ENCODE measurements at regions not wholly inside any gene's neighbourhood (a gene's known extent, or its start where the extent isn't known, plus 50 kb on each side); places are given as distances from the start of the nearest gene placed in this dataset.

DNA sequence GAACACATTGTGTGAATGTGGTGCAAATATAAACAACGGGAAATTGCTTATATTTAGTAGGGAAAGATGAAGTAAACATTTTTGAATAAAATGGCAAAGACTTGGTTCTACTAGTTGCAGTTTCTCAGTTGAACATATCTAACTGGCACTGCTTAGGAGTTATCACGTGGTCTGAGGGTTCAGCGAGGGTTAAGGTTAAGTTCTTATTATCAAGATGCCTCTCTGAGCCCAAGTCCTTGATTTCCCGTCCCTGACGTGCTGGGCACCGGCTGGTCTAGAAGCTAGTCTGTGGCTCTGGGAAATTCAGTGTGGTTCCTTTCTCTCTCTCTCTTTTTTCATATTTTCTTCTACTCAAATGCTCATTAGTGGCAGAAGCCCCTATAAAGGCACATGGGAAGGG is 81.6 kb upstream of the PITX1 start:
- TF ChIP-seq, protein P1, sequence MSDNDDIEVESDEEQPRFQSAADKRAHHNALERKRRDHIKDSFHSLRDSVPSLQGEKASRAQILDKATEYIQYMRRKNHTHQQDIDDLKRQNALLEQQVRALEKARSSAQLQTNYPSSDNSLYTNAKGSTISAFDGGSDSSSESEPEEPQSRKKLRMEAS (IDR thresholded peaks at IDR 0.05) = no peak
- TF ChIP-seq, protein P2, sequence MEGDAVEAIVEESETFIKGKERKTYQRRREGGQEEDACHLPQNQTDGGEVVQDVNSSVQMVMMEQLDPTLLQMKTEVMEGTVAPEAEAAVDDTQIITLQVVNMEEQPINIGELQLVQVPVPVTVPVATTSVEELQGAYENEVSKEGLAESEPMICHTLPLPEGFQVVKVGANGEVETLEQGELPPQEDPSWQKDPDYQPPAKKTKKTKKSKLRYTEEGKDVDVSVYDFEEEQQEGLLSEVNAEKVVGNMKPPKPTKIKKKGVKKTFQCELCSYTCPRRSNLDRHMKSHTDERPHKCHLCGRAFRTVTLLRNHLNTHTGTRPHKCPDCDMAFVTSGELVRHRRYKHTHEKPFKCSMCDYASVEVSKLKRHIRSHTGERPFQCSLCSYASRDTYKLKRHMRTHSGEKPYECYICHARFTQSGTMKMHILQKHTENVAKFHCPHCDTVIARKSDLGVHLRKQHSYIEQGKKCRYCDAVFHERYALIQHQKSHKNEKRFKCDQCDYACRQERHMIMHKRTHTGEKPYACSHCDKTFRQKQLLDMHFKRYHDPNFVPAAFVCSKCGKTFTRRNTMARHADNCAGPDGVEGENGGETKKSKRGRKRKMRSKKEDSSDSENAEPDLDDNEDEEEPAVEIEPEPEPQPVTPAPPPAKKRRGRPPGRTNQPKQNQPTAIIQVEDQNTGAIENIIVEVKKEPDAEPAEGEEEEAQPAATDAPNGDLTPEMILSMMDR (IDR thresholded peaks at IDR 0.05) = no peak
- TF ChIP-seq SMC3 (IDR thresholded peaks at IDR 0.05) (no peak), CEBPB (IDR thresholded peaks at IDR 0.05) (no peak), ZSCAN20 (CRISPR knock-in tag; IDR thresholded peaks at IDR 0.05) (no peak), ZNF302 (CRISPR knock-in tag; IDR thresholded peaks at IDR 0.05) (no peak), POLR2A (IDR thresholded peaks at IDR 0.05; ENCODE audit: low read length) (no peak), CBX8 (IDR thresholded peaks at IDR 0.05) (no peak), EP300 (IDR thresholded peaks at IDR 0.05) (no peak), ZFP36 (IDR thresholded peaks at IDR 0.05; ENCODE audit: borderline replicate concordance, partially characterized antibody) (no peak), RNF2 (IDR thresholded peaks at IDR 0.05; ENCODE audit: borderline replicate concordance, low read depth) (no peak)
- TF ChIP-seq, protein P3, sequence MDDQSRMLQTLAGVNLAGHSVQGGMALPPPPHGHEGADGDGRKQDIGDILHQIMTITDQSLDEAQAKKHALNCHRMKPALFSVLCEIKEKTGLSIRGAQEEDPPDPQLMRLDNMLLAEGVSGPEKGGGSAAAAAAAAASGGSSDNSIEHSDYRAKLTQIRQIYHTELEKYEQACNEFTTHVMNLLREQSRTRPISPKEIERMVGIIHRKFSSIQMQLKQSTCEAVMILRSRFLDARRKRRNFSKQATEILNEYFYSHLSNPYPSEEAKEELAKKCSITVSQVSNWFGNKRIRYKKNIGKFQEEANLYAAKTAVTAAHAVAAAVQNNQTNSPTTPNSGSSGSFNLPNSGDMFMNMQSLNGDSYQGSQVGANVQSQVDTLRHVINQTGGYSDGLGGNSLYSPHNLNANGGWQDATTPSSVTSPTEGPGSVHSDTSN (IDR thresholded peaks at IDR 0.05) = no peak
- TF ChIP-seq, protein P4, sequence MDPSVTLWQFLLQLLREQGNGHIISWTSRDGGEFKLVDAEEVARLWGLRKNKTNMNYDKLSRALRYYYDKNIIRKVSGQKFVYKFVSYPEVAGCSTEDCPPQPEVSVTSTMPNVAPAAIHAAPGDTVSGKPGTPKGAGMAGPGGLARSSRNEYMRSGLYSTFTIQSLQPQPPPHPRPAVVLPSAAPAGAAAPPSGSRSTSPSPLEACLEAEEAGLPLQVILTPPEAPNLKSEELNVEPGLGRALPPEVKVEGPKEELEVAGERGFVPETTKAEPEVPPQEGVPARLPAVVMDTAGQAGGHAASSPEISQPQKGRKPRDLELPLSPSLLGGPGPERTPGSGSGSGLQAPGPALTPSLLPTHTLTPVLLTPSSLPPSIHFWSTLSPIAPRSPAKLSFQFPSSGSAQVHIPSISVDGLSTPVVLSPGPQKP (IDR thresholded peaks at IDR 0.05; ENCODE audit: low read depth, low read length) = no peak
- TF ChIP-seq, protein P5, sequence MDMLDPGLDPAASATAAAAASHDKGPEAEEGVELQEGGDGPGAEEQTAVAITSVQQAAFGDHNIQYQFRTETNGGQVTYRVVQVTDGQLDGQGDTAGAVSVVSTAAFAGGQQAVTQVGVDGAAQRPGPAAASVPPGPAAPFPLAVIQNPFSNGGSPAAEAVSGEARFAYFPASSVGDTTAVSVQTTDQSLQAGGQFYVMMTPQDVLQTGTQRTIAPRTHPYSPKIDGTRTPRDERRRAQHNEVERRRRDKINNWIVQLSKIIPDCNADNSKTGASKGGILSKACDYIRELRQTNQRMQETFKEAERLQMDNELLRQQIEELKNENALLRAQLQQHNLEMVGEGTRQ (IDR thresholded peaks at IDR 0.05) = no peak

Measured in A549 (cell line).